Liver (tissue), 8 donors: ENCODE measurements at regions not wholly inside any gene's neighbourhood (a gene's known extent, or its start where the extent isn't known, plus 50 kb on each side); places are given as distances from the start of the nearest gene placed in this dataset.

Source experiments
- DNase-seq: peaks from one replicate; pipeline ENCODE4 v3.0.0-alpha.2; 2017; ENCODE audit warnings: low spot score
- H3K27ac ChIP-seq, 2 donors: one replicate each; pipeline ENCODE4 v1.7.0; 2013; ENCODE audit warnings: inconsistent platforms in 2 of 2, low read length in 2 of 2, control low read depth in 1 of 2, low read depth in 1 of 2, mild to moderate bottlenecking in 1 of 2
- H3K27me3 ChIP-seq, 4 donors: one replicate each; pipeline versions ENCODE4 v1.6.1 to v1.7.0; 2013; ENCODE audit warnings: low read length in 3 of 4, inconsistent platforms in 1 of 4, mild to moderate bottlenecking in 1 of 4, moderate library complexity in 1 of 4; ENCODE audit not compliant: control insufficient read depth in 4 of 4, insufficient read depth in 4 of 4
- H3K36me3 ChIP-seq, 4 donors: one replicate each; pipeline versions ENCODE4 v1.6.1 to v1.7.0; 2013; ENCODE audit warnings: low read length in 3 of 4, mild to moderate bottlenecking in 3 of 4, low read depth in 1 of 4, moderate library complexity in 1 of 4; ENCODE audit not compliant: control insufficient read depth in 4 of 4, insufficient read depth in 3 of 4
- H3K4me1 ChIP-seq, 4 donors: one replicate each; pipeline versions ENCODE4 v1.6.1 to v1.7.0; 2013; ENCODE audit warnings: low read length in 3 of 4, mild to moderate bottlenecking in 3 of 4, moderate library complexity in 1 of 4; ENCODE audit not compliant: control insufficient read depth in 4 of 4, insufficient read depth in 4 of 4
- H3K4me3 ChIP-seq, 3 donors: one replicate each; pipeline versions ENCODE4 v1.6.1 to v1.7.0; 2013; ENCODE audit warnings: low read length in 3 of 3, control low read depth in 1 of 3, low read depth in 1 of 3, mild to moderate bottlenecking in 1 of 3
- H3K9ac ChIP-seq, 2 donors: one replicate each; pipeline ENCODE4 v1.7.0; 2013; ENCODE audit warnings: low read length in 2 of 2, mild to moderate bottlenecking in 2 of 2, moderate library complexity in 2 of 2, control low read depth in 1 of 2, low read depth in 1 of 2
- H3K9me3 ChIP-seq, 4 donors: one replicate each; pipeline versions ENCODE4 v1.6.1 to v1.7.0; 2013; ENCODE audit warnings: low read length in 3 of 4; ENCODE audit not compliant: control insufficient read depth in 4 of 4
- EGR1 ChIP-seq, 2 donors: IDR thresholded peaks; 2 replicates each; pipeline ENCODE4 v1.6.1; 2016 to 2018; ENCODE audit warnings: antibody characterized with exemption in 2 of 2, low read depth in 2 of 2
- FOXA1 ChIP-seq: IDR thresholded peaks from 2 replicates; pipeline ENCODE4 v1.6.1; 2016; ENCODE audit warnings: antibody characterized with exemption
- FOXA2 ChIP-seq: IDR thresholded peaks from 2 replicates; pipeline ENCODE4 v1.6.1; 2016; ENCODE audit warnings: antibody characterized with exemption
- GABPA ChIP-seq, 2 donors: IDR thresholded peaks in 1 of 2; conservative IDR thresholded peaks in 1 of 2; 2 replicates each; pipeline ENCODE4 v1.6.1; 2016; ENCODE audit warnings: antibody characterized with exemption in 2 of 2, mild to moderate bottlenecking in 1 of 2, moderate library complexity in 1 of 2
- HNF4G ChIP-seq: IDR thresholded peaks from 2 replicates; pipeline ENCODE4 v1.6.1; 2016; ENCODE audit warnings: antibody characterized with exemption
- JUND ChIP-seq, 2 donors: IDR thresholded peaks; 2 replicates each; pipeline ENCODE4 v1.6.1; 2016; ENCODE audit warnings: antibody characterized with exemption in 2 of 2
- NR2F2 ChIP-seq: IDR thresholded peaks from 2 replicates; pipeline ENCODE4 v1.6.1; 2016; ENCODE audit warnings: antibody characterized with exemption
- RAD21 ChIP-seq, 2 donors: IDR thresholded peaks; 2 replicates each; pipeline ENCODE4 v1.6.1; 2016; ENCODE audit warnings: antibody characterized with exemption in 2 of 2, mild to moderate bottlenecking in 2 of 2
- REST ChIP-seq: IDR thresholded peaks from 2 replicates; pipeline ENCODE4 v1.6.1; 2016; ENCODE audit warnings: antibody characterized with exemption, mild to moderate bottlenecking
- RXRA ChIP-seq, 2 donors: IDR thresholded peaks; 2 replicates each; pipeline ENCODE4 v1.6.1; 2017 to 2018; ENCODE audit warnings: antibody characterized with exemption in 2 of 2, mild to moderate bottlenecking in 1 of 2
- SP1 ChIP-seq: IDR thresholded peaks from 2 replicates; pipeline ENCODE4 v1.6.1; 2018; ENCODE audit warnings: antibody characterized with exemption, mild to moderate bottlenecking
- TAF1 ChIP-seq: conservative IDR thresholded peaks from 2 replicates; pipeline ENCODE4 v1.6.1; 2016; ENCODE audit warnings: antibody characterized with exemption, mild to moderate bottlenecking
- YY1 ChIP-seq: IDR thresholded peaks from 2 replicates; pipeline ENCODE4 v1.6.1; 2016; ENCODE audit warnings: antibody characterized with exemption, mild to moderate bottlenecking
- ZBTB33 ChIP-seq: IDR thresholded peaks from 2 replicates; pipeline ENCODE4 v1.6.1; 2016; ENCODE audit warnings: antibody characterized with exemption
- WGBS: extraction: QIAGEN DNeasy Blood & Tissue Kit; methylation state at CpG from one replicate; pipeline ENCODE4 v1.1.7; 2013; 5-methylcytosine and 5-hydroxymethylcytosine counted together
- TF ChIP-seq, protein P1 (sequence below): IDR thresholded peaks from 2 replicates; pipeline ENCODE4 v1.6.1; 2016; ENCODE audit warnings: antibody characterized with exemption
- TF ChIP-seq, protein P2 (sequence below): fragments of 150-350 bp; IDR thresholded peaks from 2 replicates; pipeline ENCODE4 v1.5.1; 2017; ENCODE audit warnings: improper control_type of control experiment, low read depth, low read length; ENCODE audit not compliant: missing input control
- TF ChIP-seq, protein P3 (sequence below): IDR thresholded peaks from 2 replicates; pipeline ENCODE4 v1.6.1; 2016; ENCODE audit warnings: antibody characterized with exemption
- donor health status: healthy.
- donor health status: healthy.
- donor health status: healthy.
- donor health status: healthy.
- donor health status: healthy.

DNA sequence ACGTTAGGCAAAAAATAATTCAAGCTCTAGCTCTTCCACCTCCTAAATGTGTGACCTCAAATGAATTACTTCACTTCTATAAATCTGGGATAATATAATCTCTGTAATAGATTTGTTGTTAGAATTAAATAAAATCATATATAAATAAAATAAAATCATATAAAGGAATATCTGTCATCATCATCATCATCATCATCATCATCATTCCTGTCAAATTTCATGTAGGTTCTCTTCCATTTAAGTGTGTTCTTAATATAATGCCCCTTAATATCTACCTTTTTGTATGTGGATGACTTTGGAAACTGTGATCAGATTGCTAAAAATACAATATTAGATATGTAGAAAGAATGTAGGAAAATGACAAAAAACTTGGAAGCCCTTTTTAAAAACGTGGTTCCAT lies 621.0 kb downstream of the ADGRL2 start (continued):
- TF ChIP-seq ZBTB33 (no peak), RAD21 (IDR thresholded peaks at IDR 0.05) (no peak), RXRA (IDR thresholded peaks at IDR 0.05) (no peak), SP1 (no peak), GABPA (IDR thresholded peaks at IDR 0.05 in 1 of 2, conservative IDR thresholded peaks at IDR 0.05 in 1 of 2) (no peak)

DNA sequence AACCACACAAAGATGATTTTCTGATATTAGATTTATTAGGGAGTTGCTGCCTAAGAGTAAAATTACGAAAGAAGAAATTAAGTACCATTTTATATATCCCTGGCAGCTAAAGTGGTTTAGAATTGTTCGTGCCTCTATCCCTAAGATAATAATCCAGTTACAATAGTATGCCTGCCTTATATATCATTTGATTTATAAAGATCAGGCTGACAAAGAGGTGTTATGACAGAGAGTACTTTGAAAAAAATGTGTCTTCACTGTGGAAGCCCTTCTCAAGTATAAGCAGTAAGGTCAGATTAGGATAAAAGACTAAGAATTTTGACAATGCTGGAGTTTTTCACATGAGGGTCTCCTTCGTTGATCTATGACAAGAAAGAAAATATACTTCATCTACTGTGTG lies 619.9 kb downstream of the ADGRL2 start:
- no peak for DNase-seq
- Histone ChIP-seq H3K27me3 (no peaks in the 10 kb centered on the region), H3K36me3 (no peaks in the 10 kb centered on the region), H3K9ac (no peak overlapping the region), H3K4me1 (no peaks in the 10 kb centered on the region), H3K27ac (no peak overlapping the region), H3K4me3 (no peak overlapping the region), H3K9me3 (no peaks in the 10 kb centered on the region)
- TF ChIP-seq, protein P1, sequence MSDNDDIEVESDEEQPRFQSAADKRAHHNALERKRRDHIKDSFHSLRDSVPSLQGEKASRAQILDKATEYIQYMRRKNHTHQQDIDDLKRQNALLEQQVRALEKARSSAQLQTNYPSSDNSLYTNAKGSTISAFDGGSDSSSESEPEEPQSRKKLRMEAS = no peak
- TF ChIP-seq RXRA (IDR thresholded peaks at IDR 0.05) (no peak), FOXA1 (no peak), NR2F2 (no peak), HNF4G (no peak)
- 80% methylated on average over 3 of the region's 3 CpGs for WGBS

DNA sequence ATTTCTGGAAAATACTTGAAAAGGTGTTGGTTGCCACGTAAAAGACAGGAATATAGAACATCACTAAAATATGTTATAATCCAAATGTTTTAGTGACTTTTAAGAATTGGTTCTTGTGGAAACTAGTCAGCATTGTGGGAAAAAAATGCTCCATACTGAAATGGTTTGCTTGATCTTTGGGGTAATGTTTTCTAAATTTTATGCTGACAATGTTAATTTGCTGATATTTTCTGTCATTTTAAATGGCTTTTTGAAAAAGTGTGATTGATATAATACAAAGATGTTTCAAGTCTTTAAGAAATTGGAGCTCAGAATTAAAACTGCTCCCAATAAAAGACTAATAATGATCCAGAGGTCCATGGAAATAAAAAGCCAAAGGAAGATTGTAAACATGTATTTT lies 610.9 kb downstream of the ADGRL2 start:
- Histone ChIP-seq H3K27me3 (no peaks in the 10 kb centered on the region), H3K27ac (no peak overlapping the region), H3K4me1 (no peaks in the 10 kb centered on the region), H3K36me3 (no peaks in the 10 kb centered on the region), H3K9ac (no peak overlapping the region), H3K9me3 (no peaks in the 10 kb centered on the region), H3K4me3 (no peak overlapping the region)
- no peak for DNase-seq
- TF ChIP-seq GABPA (IDR thresholded peaks at IDR 0.05 in 1 of 2, conservative IDR thresholded peaks at IDR 0.05 in 1 of 2) = no peak
- TF ChIP-seq YY1 = no peak
- no peak for TF ChIP-seq FOXA1
- TF ChIP-seq, protein P1 = no peak
- TF ChIP-seq TAF1 = no peak
- TF ChIP-seq HNF4G = no peak
- TF ChIP-seq EGR1 (IDR thresholded peaks at IDR 0.05; ENCODE audit: low read depth in 2 of 2) = no peak
- no peak for TF ChIP-seq JUND (IDR thresholded peaks at IDR 0.05)
- TF ChIP-seq, protein P2, sequence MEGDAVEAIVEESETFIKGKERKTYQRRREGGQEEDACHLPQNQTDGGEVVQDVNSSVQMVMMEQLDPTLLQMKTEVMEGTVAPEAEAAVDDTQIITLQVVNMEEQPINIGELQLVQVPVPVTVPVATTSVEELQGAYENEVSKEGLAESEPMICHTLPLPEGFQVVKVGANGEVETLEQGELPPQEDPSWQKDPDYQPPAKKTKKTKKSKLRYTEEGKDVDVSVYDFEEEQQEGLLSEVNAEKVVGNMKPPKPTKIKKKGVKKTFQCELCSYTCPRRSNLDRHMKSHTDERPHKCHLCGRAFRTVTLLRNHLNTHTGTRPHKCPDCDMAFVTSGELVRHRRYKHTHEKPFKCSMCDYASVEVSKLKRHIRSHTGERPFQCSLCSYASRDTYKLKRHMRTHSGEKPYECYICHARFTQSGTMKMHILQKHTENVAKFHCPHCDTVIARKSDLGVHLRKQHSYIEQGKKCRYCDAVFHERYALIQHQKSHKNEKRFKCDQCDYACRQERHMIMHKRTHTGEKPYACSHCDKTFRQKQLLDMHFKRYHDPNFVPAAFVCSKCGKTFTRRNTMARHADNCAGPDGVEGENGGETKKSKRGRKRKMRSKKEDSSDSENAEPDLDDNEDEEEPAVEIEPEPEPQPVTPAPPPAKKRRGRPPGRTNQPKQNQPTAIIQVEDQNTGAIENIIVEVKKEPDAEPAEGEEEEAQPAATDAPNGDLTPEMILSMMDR = no peak
- TF ChIP-seq FOXA2 = no peak
- TF ChIP-seq RXRA (IDR thresholded peaks at IDR 0.05) = no peak
- no peak for TF ChIP-seq REST
- TF ChIP-seq, protein P3, sequence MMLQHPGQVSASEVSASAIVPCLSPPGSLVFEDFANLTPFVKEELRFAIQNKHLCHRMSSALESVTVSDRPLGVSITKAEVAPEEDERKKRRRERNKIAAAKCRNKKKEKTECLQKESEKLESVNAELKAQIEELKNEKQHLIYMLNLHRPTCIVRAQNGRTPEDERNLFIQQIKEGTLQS = no peak
- no peak for TF ChIP-seq RAD21 (IDR thresholded peaks at IDR 0.05)
- 86% methylated on average over 1 of the region's 1 CpG for WGBS
